GM19395 (cell line): ENCODE measurements at regions not wholly inside any gene's neighbourhood (a gene's known extent, or its start where the extent isn't known, plus 50 kb on each side); places are given as distances from the start of the nearest gene placed in this dataset.

Source experiments
- ATAC-seq: cut with Tn5 transposase; IDR thresholded peaks from one replicate; pipeline ENCODE4 v1.9.1; 2021; ENCODE audit warnings: mild to moderate bottlenecking, moderate library complexity; ENCODE audit not compliant: unreplicated experiment

DNA sequence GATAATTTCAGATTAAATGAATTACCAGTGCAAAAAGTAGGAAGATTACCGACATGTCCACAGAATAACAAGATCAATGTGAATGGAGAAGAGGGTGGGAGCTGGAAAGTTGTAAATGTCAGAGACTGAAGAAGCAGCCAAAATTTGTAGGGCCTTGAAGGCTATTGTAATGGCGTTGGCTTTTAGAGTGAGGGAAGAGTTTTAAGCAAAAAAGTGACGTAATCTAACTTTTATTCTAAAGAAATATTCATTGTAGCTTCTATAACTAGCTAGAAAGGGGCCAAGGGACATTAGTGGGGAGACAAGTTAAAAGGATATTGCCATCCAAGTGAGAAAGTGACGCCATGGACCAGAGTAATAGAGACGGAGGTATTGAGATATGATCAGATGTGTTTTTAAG is 63.3 kb upstream of the PCDH7 start:
- no peak for ATAC-seq

DNA sequence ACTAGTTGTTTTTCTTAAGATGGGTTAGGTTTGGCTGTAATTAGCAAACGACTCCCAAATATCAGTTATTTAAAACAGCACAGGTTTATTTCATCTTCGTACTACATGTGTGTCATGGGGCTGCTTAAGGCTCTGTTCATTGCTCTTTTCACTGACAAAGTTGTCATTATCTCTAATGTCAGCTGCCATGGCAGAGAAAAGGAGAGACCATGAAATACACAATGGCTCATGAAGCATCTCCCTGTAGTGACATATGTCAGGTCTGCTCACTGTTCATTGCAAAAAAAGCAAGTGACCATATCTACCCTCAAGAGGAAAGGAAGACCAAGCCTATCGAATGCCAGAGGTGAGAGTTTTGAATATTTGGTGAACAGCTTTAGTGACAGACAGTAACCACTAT is 52.2 kb upstream of the PCDH7 start:
- no peak for ATAC-seq

DNA sequence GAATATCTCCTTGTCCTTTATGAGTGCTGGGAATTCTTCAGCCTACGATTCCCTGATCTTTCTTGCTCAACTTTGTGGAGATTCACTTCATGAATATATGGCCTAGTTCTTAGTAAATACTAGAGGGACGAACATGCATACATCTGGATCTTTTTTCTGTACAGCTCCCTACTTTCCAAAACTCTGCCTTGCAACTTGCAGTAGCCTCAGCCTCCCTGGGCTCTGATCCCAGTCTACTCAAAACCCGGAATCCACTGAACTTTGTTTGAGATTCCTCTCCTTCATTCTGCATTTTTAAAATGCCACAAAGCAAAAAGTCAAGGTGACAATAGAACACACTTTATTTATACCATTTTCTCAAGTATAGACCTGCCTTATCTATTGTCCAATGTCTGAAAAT is 50.0 kb upstream of the PCDH7 start:
- no peak for ATAC-seq
